GM21515 (cell line): ENCODE measurements at regions not wholly inside any gene's neighbourhood (a gene's known extent, or its start where the extent isn't known, plus 50 kb on each side); places are given as distances from the start of the nearest gene placed in this dataset.
A peak's percentile ranks its signal among the peaks of the same experiment; 100 is the strongest.

Source experiments
- ATAC-seq: cut with Tn5 transposase; IDR thresholded peaks from one replicate; pipeline ENCODE4 v1.9.1; 2021; ENCODE audit not compliant: unreplicated experiment

GRCh38 chr3:31369637-31370379 is 162.9 kb upstream of the STT3B start:
- no peak for ATAC-seq

GRCh38 chr3:31370380-31370666 is 162.4 kb upstream of the STT3B start:
- ATAC-seq, result no peak

GRCh38 chr3:31370681-31371080 is 162.0 kb upstream of the STT3B start:
- ATAC-seq, result no peak

- no peak for ATAC-seq
Observed at GRCh38 chr3:31371484-31372177, 161.1 kb upstream of the STT3B start.

GRCh38 chr3:31373681-31374080 is 159.0 kb upstream of the STT3B start:
- ATAC-seq, result no peak

GRCh38 chr3:31377045-31377642 is 155.6 kb upstream of the STT3B start:
- no peak for ATAC-seq

- ATAC-seq, result no peak
Observed at GRCh38 chr3:31378231-31378630, 154.5 kb upstream of the STT3B start.

- ATAC-seq, result no peak
Observed at GRCh38 chr3:31379598-31379997, 153.1 kb upstream of the STT3B start.

GRCh38 chr3:31382856-31383255 is 149.9 kb upstream of the STT3B start:
- no peak for ATAC-seq

- no peak for ATAC-seq
Observed at GRCh38 chr3:31384117-31384516, 148.6 kb upstream of the STT3B start.

GRCh38 chr3:31389939-31390338 is 142.8 kb upstream of the STT3B start:
- no peak for ATAC-seq

GRCh38 chr3:31390466-31390865 is 142.3 kb upstream of the STT3B start:
- ATAC-seq, result no peak

GRCh38 chr3:31391150-31391549 is 141.6 kb upstream of the STT3B start:
- peak; percentile 54 for ATAC-seq

GRCh38 chr3:31392568-31392967 is 140.2 kb upstream of the STT3B start:
- ATAC-seq, result peak; percentile 85

GRCh38 chr3:31399271-31399670 is 133.5 kb upstream of the STT3B start:
- ATAC-seq, result no peak

GRCh38 chr3:31402117-31402516 is 130.6 kb upstream of the STT3B start:
- ATAC-seq, result no peak

GRCh38 chr3:31403197-31403596 is 129.5 kb upstream of the STT3B start:
- no peak for ATAC-seq

- no peak for ATAC-seq
Observed at GRCh38 chr3:31404871-31405270, 127.9 kb upstream of the STT3B start.

GRCh38 chr3:31405515-31405914 is 127.2 kb upstream of the STT3B start:
- ATAC-seq, result no peak

- no peak for ATAC-seq
Observed at GRCh38 chr3:31406896-31407295, 125.8 kb upstream of the STT3B start.

GRCh38 chr3:31407665-31408064 is 125.1 kb upstream of the STT3B start:
- no peak for ATAC-seq

- ATAC-seq, result no peak
Observed at GRCh38 chr3:31408720-31409119, 124.0 kb upstream of the STT3B start.
